ENCODE measurements at regions not wholly inside any gene's neighbourhood (a gene's known extent, or its start where the extent isn't known, plus 50 kb on each side); places are given as distances from the start of the nearest gene placed in this dataset.

DNA sequence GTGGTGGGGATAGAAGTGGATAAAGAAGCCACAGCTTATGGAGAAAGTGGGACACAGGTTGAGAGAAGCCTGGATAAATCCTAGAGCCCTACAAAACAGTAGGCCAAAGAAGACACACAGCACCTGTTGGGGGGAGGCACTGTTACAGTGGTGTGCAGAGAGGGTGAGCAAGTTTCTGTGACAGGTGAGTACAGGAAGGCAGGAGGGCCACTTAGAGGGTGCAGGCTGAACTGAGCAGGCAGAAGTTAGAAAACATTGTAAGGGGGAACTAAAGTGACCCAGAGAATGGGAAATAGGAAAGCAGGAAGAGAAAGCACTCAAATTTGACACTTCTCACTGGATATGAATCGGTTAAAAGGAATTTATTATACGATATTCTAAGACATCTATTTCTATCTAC is 146.1 kb upstream of the TMCO5A start:
- TF ChIP-seq CTCF (IDR thresholded peaks at IDR 0.05; ENCODE audit: insufficient read depth, low read length, poor library complexity, severe bottlenecking) = no peak
- no peak for DNase-seq (ENCODE audit: extremely low read depth, insufficient read length)
- Histone ChIP-seq H3K4me3 (replicated peaks; ENCODE audit: low read depth, low read length) (no peak overlapping the region), H3K36me3 (ENCODE audit: control insufficient read depth, insufficient read depth, low read length) (no peaks in the 10 kb centered on the region), H3K27me3 (replicated peaks; ENCODE audit: control insufficient read depth, insufficient read depth, low read length) (no peaks in the 10 kb centered on the region)

DNA sequence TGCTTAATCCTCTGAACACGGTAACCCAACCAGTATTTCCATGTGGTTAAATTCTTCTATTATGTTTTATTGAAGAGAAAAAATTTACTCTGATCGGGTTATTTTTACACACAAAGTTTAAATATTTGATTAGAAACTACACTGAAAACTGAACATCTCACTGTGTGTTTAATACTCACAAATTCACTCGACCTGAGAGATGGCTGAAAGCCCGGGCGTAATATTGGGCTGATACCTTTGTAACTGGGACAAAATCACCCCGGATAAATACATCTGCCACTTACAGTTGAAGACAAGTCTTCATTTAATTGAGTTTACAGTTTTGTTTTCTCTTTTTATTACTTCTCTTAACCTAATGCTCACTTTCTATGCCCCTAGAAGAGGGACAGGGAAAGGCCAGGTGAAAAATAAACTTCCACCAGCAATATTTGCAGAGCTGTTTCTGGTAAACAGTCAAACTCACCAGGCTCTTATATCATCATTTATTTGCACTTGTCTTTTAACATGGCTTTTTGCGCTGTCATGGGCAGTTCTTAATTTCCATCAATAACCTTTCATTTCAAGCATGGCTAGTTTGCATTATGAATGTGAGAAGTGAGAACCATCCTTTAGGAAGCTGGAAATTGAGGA is 145.6 kb upstream of the TMCO5A start:
- Histone ChIP-seq H3K36me3 (ENCODE audit: control insufficient read depth, insufficient read depth, low read length) (no peaks in the 10 kb centered on the region), H3K4me3 (replicated peaks; ENCODE audit: low read depth, low read length) (no peak overlapping the region), H3K27me3 (replicated peaks; ENCODE audit: control insufficient read depth, insufficient read depth, low read length) (no peaks in the 10 kb centered on the region)
- DNase-seq (ENCODE audit: extremely low read depth, insufficient read length) = no peak
- TF ChIP-seq CTCF (IDR thresholded peaks at IDR 0.05; ENCODE audit: insufficient read depth, low read length, poor library complexity, severe bottlenecking) = no peak

DNA sequence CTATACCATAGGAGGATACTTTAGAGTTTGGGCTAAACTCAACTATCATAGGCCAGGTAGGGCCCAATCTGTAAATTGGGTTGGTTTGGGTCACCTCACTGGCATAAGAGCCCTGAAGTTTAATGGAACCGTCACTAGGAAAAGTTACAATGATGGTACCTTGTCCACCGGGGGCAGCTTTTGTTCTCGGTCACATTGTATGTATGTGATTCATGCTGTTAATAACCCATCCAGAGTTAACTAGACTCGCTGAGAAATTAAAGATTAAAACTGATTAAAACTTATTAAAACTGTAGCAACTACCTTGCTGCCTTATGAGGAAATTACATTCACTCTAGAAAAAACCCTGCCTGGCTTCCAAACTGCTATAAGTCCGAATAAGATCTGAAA is 145.0 kb upstream of the TMCO5A start:
- TF ChIP-seq CTCF (IDR thresholded peaks at IDR 0.05; ENCODE audit: insufficient read depth, low read length, poor library complexity, severe bottlenecking) = no peak
- Histone ChIP-seq H3K36me3 (ENCODE audit: control insufficient read depth, insufficient read depth, low read length) (no peaks in the 10 kb centered on the region), H3K4me3 (replicated peaks; ENCODE audit: low read depth, low read length) (no peak overlapping the region), H3K27me3 (replicated peaks; ENCODE audit: control insufficient read depth, insufficient read depth, low read length) (no peaks in the 10 kb centered on the region)
- no peak for DNase-seq (ENCODE audit: extremely low read depth, insufficient read length)

- Histone ChIP-seq H3K4me3 (replicated peaks; ENCODE audit: low read depth, low read length) (no peak overlapping the region), H3K36me3 (ENCODE audit: control insufficient read depth, insufficient read depth, low read length) (no peaks in the 10 kb centered on the region), H3K27me3 (replicated peaks; ENCODE audit: control insufficient read depth, insufficient read depth, low read length) (no peaks in the 10 kb centered on the region)
- no peak for TF ChIP-seq CTCF (IDR thresholded peaks at IDR 0.05; ENCODE audit: insufficient read depth, low read length, poor library complexity, severe bottlenecking)
- DNase-seq (ENCODE audit: extremely low read depth, insufficient read length) = no peak
These were observed 144.6 kb upstream of the TMCO5A start for GRCh38 chr15:37789881-37790280.

- no peak for DNase-seq (ENCODE audit: extremely low read depth, insufficient read length)
- TF ChIP-seq CTCF (IDR thresholded peaks at IDR 0.05; ENCODE audit: insufficient read depth, low read length, poor library complexity, severe bottlenecking) = no peak
- no peaks in the 10 kb centered on the region for H3K36me3 ChIP-seq (ENCODE audit: control insufficient read depth, insufficient read depth, low read length)
These were observed 142.7 kb upstream of the TMCO5A start for GRCh38 chr15:37791693-37792092.

DNA sequence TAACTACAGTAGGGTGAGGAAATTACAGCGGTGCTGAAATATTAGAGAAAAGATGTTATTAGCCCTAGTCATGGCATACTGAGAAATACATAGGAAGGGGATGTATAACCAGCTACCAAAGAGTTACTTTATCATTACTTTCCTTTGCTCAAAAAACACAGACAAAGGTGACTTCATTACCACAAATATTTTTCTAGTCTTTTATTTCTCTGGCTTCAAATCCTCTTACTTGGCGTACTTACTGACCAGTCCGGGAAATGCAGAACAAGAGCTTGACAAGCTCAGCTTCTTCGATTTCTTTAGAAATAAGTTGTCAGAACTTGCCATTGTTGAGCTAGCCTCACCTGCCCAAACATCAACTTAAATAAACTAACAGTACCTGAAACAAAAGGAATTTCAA is 142.1 kb upstream of the TMCO5A start:
- TF ChIP-seq CTCF (IDR thresholded peaks at IDR 0.05; ENCODE audit: insufficient read depth, low read length, poor library complexity, severe bottlenecking) = no peak
- no peaks in the 10 kb centered on the region for H3K36me3 ChIP-seq (ENCODE audit: control insufficient read depth, insufficient read depth, low read length)
- no peak for DNase-seq (ENCODE audit: extremely low read depth, insufficient read length)
- no peaks in the 10 kb centered on the region for H3K27me3 ChIP-seq (replicated peaks; ENCODE audit: control insufficient read depth, insufficient read depth, low read length)
- no peak overlapping the region for H3K4me3 ChIP-seq (replicated peaks; ENCODE audit: low read depth, low read length)

More at GRCh38 chr15:37791693-37792092, 142.7 kb upstream of the TMCO5A start:
- Histone ChIP-seq H3K27me3 (replicated peaks; ENCODE audit: control insufficient read depth, insufficient read depth, low read length) (no peaks in the 10 kb centered on the region), H3K4me3 (replicated peaks; ENCODE audit: low read depth, low read length) (no peak overlapping the region)

Measured in GM06990 (cell line).